IMR-90 (cell line): ENCODE measurements at regions not wholly inside any gene's neighbourhood (a gene's known extent, or its start where the extent isn't known, plus 50 kb on each side); places are given as distances from the start of the nearest gene placed in this dataset.

Source experiments
- ATAC-seq: fragments of 200-7000 bp; cut with Tn5 transposase; 2 replicates; pipeline ENCODE4 v1.9.1; 2020; ENCODE audit warnings: low read depth, mild to moderate bottlenecking, moderate library complexity
- BruUV-seq: library from RNA; stranded (reverse); fragments of 400-500 nt; replicated peaks from 2 replicates; lab custom pipeline; 2021; lab: Mats Ljungman, UMichigan
- CTCF ChIA-PET: fragments of 300-600 bp; formaldehyde crosslinking; extraction: SDS; loops from one replicate; lab custom pipeline; 2021; ENCODE audit warnings: antibody characterized with exemption; lab: Yijun Ruan, JAX
- POLR2A ChIA-PET: fragments of 300-600 bp; sonication (Branson Sonifier 250); formaldehyde crosslinking; loops from one replicate; lab custom pipeline; 2022; ENCODE audit warnings: antibody characterized with exemption; ENCODE audit not compliant: unreplicated experiment; lab: Charles Lee
- DNase-seq: peaks from one replicate; pipeline ENCODE4 v3.0.0; 2013
- H2AFZ ChIP-seq: replicated peaks from 2 replicates; pipeline ENCODE3; 2013; ENCODE audit warnings: low read length, mild to moderate bottlenecking; ENCODE audit not compliant: poor library complexity
- H2AK5ac ChIP-seq: 2 replicates; pipeline ENCODE4 v1.6.1; 2013; ENCODE audit warnings: low read depth, low read length, inconsistent platforms
- H2AK9ac ChIP-seq: replicated peaks from 2 replicates; pipeline ENCODE3; 2013; ENCODE audit warnings: mild to moderate bottlenecking, low read depth, low read length, moderate library complexity; ENCODE audit not compliant: poor library complexity
- H2BK120ac ChIP-seq: 2 replicates; pipeline ENCODE4 v1.6.1; 2013; ENCODE audit warnings: low read depth, low read length, inconsistent platforms
- H2BK15ac ChIP-seq: 3 replicates; pipeline ENCODE4 v1.6.1; 2013; ENCODE audit warnings: low read depth, low read length, inconsistent platforms
- H2BK20ac ChIP-seq: 2 replicates; pipeline ENCODE4 v1.6.1; 2013; ENCODE audit warnings: low read depth, mild to moderate bottlenecking, inconsistent platforms, low read length, moderate library complexity
- H2BK5ac ChIP-seq: 2 replicates; pipeline ENCODE4 v1.6.1; 2013; ENCODE audit warnings: mild to moderate bottlenecking, low read depth, low read length, inconsistent platforms; ENCODE audit not compliant: poor library complexity, severe bottlenecking
- H3K14ac ChIP-seq: replicated peaks from 2 replicates; pipeline ENCODE4 v1.6.1; 2013; ENCODE audit warnings: low read depth, low read length, inconsistent platforms
- H3K18ac ChIP-seq: 2 replicates; pipeline ENCODE4 v1.6.1; 2013; ENCODE audit warnings: low read depth, low read length, control low read depth
- H3K23ac ChIP-seq: 2 replicates; pipeline ENCODE4 v1.6.1; 2013; ENCODE audit warnings: low read depth, low read length, inconsistent platforms
- H3K27ac ChIP-seq: 2 replicates; pipeline ENCODE4 v1.5.1; 2013; ENCODE audit warnings: mild to moderate bottlenecking, control low read depth, low read length; ENCODE audit not compliant: insufficient read depth
- H3K27me3 ChIP-seq: 2 replicates; pipeline ENCODE4 v1.6.1; 2013; ENCODE audit warnings: low read length; ENCODE audit not compliant: control insufficient read depth, insufficient read depth
- H3K36me3 ChIP-seq: 2 replicates; pipeline ENCODE4 v1.6.1; 2013; ENCODE audit warnings: low read length, mixed read lengths; ENCODE audit not compliant: control insufficient read depth, insufficient read depth
- H3K4ac ChIP-seq: 2 replicates; pipeline ENCODE4 v1.6.1; 2013; ENCODE audit warnings: low read depth, low read length, inconsistent platforms
- H3K4me1 ChIP-seq: 2 replicates; pipeline ENCODE4 v1.6.1; 2013; ENCODE audit warnings: low read length, mixed read lengths; ENCODE audit not compliant: control insufficient read depth, insufficient read depth
- H3K4me2 ChIP-seq: 2 replicates; pipeline ENCODE4 v1.6.1; 2013; ENCODE audit warnings: low read depth, mild to moderate bottlenecking, control low read depth, low read length, moderate library complexity
- H3K4me3 ChIP-seq: 2 replicates; pipeline ENCODE4 v1.5.1; 2013; ENCODE audit warnings: low read depth, mild to moderate bottlenecking, control low read depth, low read length, moderate library complexity; ENCODE audit not compliant: insufficient read depth
- H3K56ac ChIP-seq: 2 replicates; pipeline ENCODE4 v1.6.1; 2013; ENCODE audit warnings: low read length, inconsistent platforms; ENCODE audit not compliant: insufficient read depth; ENCODE audit errors: extremely low read depth
- H3K79me1 ChIP-seq, 2 experiments: 2 replicates each; pipeline ENCODE4 v1.6.1; 2013; ENCODE audit warnings: low read length in 2 of 2, inconsistent platforms in 1 of 2, low read depth in 1 of 2
- H3K9ac ChIP-seq: 2 replicates; pipeline ENCODE4 v1.6.1; 2013; ENCODE audit warnings: low read depth, low read length, control low read depth
- H3K9me1 ChIP-seq: 2 replicates; pipeline ENCODE4 v1.6.1; 2013; ENCODE audit warnings: low read length, inconsistent platforms; ENCODE audit not compliant: insufficient read depth
- H3K9me3 ChIP-seq: 2 replicates; pipeline ENCODE4 v1.6.1; 2013; ENCODE audit warnings: low read length; ENCODE audit not compliant: control insufficient read depth, insufficient read depth
- H4K20me1 ChIP-seq: 2 replicates; pipeline ENCODE4 v1.6.1; 2013; ENCODE audit warnings: low read length, inconsistent platforms; ENCODE audit not compliant: insufficient read depth
- H4K5ac ChIP-seq: 2 replicates; pipeline ENCODE4 v1.6.1; 2013; ENCODE audit warnings: mild to moderate bottlenecking, low read depth, low read length, control low read depth
- H4K8ac ChIP-seq, 2 experiments: 2 replicates each; pipeline ENCODE4 v1.6.1; 2013; ENCODE audit warnings: low read depth in 2 of 2, low read length in 2 of 2, control low read depth in 1 of 2, inconsistent platforms in 1 of 2
- H4K91ac ChIP-seq: 2 replicates; pipeline ENCODE4 v1.6.1; 2013; ENCODE audit warnings: low read depth, low read length, inconsistent platforms; ENCODE audit not compliant: insufficient read depth
- BHLHE40 ChIP-seq: fragments of 150-350 bp; IDR thresholded peaks from 2 replicates; pipeline ENCODE4 v1.6.1; 2016; ENCODE audit warnings: mild to moderate bottlenecking, low read depth, low read length
- CEBPB ChIP-seq: IDR thresholded peaks from 2 replicates; pipeline ENCODE4 v1.6.1; 2012; ENCODE audit warnings: low read depth, low read length, improper control_type of control experiment
- CHD1 ChIP-seq: IDR thresholded peaks from 2 replicates; pipeline ENCODE4 v1.6.1; 2012; ENCODE audit warnings: low read depth, low read length, improper control_type of control experiment
- FOS ChIP-seq: fragments of 150-350 bp; IDR thresholded peaks from 2 replicates; pipeline ENCODE4 v1.6.1; 2016; ENCODE audit warnings: low read depth, low read length
- MAFK ChIP-seq: IDR thresholded peaks from 2 replicates; pipeline ENCODE4 v1.6.1; 2012; ENCODE audit warnings: low read depth, low read length, improper control_type of control experiment
- MAZ ChIP-seq: IDR thresholded peaks from 2 replicates; pipeline ENCODE4 v1.6.1; 2012; ENCODE audit warnings: low read depth, mild to moderate bottlenecking, low read length, improper control_type of control experiment, moderate library complexity, borderline replicate concordance
- MXI1 ChIP-seq: IDR thresholded peaks from 2 replicates; pipeline ENCODE4 v1.6.1; 2012; ENCODE audit warnings: low read depth, mild to moderate bottlenecking, low read length, moderate library complexity, borderline replicate concordance
- NFE2L2 ChIP-seq: fragments of 150-350 bp; IDR thresholded peaks from 2 replicates; pipeline ENCODE4 v1.6.1; 2016; ENCODE audit warnings: low read depth, mild to moderate bottlenecking, low read length
- POLR2A ChIP-seq: IDR thresholded peaks from 2 replicates; pipeline ENCODE4 v1.6.1; 2012; ENCODE audit warnings: mild to moderate bottlenecking, low read depth, low read length
- RAD21 ChIP-seq: IDR thresholded peaks from 2 replicates; pipeline ENCODE4 v1.6.1; 2012; ENCODE audit warnings: low read length, improper control_type of control experiment
- RCOR1 ChIP-seq: IDR thresholded peaks from 2 replicates; pipeline ENCODE4 v1.6.1; 2012; ENCODE audit warnings: mild to moderate bottlenecking, low read length, improper control_type of control experiment; ENCODE audit not compliant: insufficient replicate concordance
- RFX5 ChIP-seq: IDR thresholded peaks from 2 replicates; pipeline ENCODE4 v1.8.0; 2012; ENCODE audit warnings: low read depth, mild to moderate bottlenecking, low read length, moderate library complexity
- SMC3 ChIP-seq: fragments of 150-350 bp; IDR thresholded peaks from 2 replicates; pipeline ENCODE4 v1.6.1; 2016; ENCODE audit warnings: low read depth, mild to moderate bottlenecking, antibody characterized with exemption, low read length, moderate library complexity
- USF2 ChIP-seq: fragments of 150-350 bp; IDR thresholded peaks from 2 replicates; pipeline ENCODE4 v1.6.1; 2017; ENCODE audit warnings: mild to moderate bottlenecking, antibody characterized with exemption, low read length, low read depth
- WGBS, 2 experiments: methylation state at CpG; one replicate each; pipeline versions ENCODE4 v1.1.5 to v1.1.7; 2013; ENCODE audit warnings: missing lambda C conversion rate in 2 of 2; ENCODE audit not compliant: insufficient read length in 1 of 2; ENCODE audit errors: extremely low coverage in 2 of 2; 5-methylcytosine and 5-hydroxymethylcytosine counted together
- dilution Hi-C: fragments of 300-500 bp; cut with HindIII; formaldehyde crosslinking; loops from one replicate; pipeline ENCODE4 v1.14.3; 2018; ENCODE audit warnings: low sequenced_read_pairs; ENCODE audit not compliant: unreplicated experiment
- in situ Hi-C: fragments of 300-500 bp; cut with MboI; formaldehyde crosslinking; loops from 3 replicates; pipeline ENCODE4 v1.14.3; 2019; ENCODE audit warnings: low sequenced_read_pairs, inconsistent platforms, mixed read lengths
- intact Hi-C: fragments of 100-400 bp; cut with micrococcal nuclease; formaldehyde crosslinking; loops from 2 replicates; pipeline ENCODE4 v1.10.0; 2022
- TF ChIP-seq, protein P1 (sequence below): fragments of 150-350 bp; IDR thresholded peaks from 2 replicates; pipeline ENCODE4 v1.6.1; 2016; ENCODE audit warnings: low read depth, mild to moderate bottlenecking, low read length, moderate library complexity, borderline replicate concordance
- TF ChIP-seq, protein P2 (sequence below): conservative IDR thresholded peaks from 2 replicates; pipeline ENCODE4 v1.5.1; 2012; ENCODE audit warnings: mild to moderate bottlenecking, low read depth, low read length, improper control_type of control experiment

DNA sequence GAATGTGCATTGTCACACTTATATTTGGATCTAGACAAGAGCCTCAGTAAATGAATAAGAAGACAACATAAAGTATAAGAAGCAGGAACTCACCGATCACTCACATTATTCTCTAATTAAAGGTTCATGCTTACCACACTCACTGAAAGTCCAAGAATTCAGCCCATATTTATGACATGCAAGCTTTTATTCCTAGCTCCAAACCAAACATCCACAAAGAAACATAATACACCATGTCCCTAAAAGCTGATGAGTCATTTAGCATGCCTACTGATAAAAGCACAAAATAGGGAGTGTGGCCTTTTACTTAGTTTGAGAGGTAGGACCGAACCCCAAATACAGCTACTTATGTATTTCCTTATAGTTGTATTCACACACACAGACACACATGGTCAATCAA is 1094.6 kb upstream of the CDH2 start:
- Histone ChIP-seq H2AK9ac (no peak overlapping the region), H3K9ac (no peak overlapping the region), H4K91ac (no peak overlapping the region), H3K23ac (no peak overlapping the region), H4K20me1 (no peaks in the 10 kb centered on the region), H3K9me3 (no peaks in the 10 kb centered on the region), H3K27me3 (no peaks in the 10 kb centered on the region), H2BK5ac (no peak overlapping the region), H2AFZ (no peak overlapping the region), H2AK5ac (no peak overlapping the region), H2BK120ac (no peak overlapping the region), H3K18ac (no peak overlapping the region), H3K14ac (no peak overlapping the region), H2BK20ac (peak overlapping the region; percentile 24; the same call in 1 of the 2 replicates), H3K56ac (peak overlapping the region; percentile 59; the same call in 1 of the 2 replicates), H2BK15ac (no peak overlapping the region), H4K8ac (no peak overlapping the region), H3K4me1 (no peaks in the 10 kb centered on the region), H3K27ac (no peak overlapping the region), H3K36me3 (no peaks in the 10 kb centered on the region), H3K4ac (no peak overlapping the region), H4K5ac (no peak overlapping the region), H3K9me1 (peaks cover 2% of the 10 kb centered on the region; the same call in 1 of the 2 replicates), H3K79me1 (no peaks in the 10 kb centered on the region), H3K4me2 (no peak overlapping the region), H3K4me3 (no peak overlapping the region)
- ATAC-seq (peak; percentile 63), DNase-seq (peak; percentile 43)
- intact Hi-C loops: no loop called here
- ChIA-PET POLR2A (no interaction called here), CTCF (no interaction called here)
- no TSS peak for BruUV-seq
- no CpG with 5 or more reads among the region's 2 CpGs for WGBS, 2 experiments
- in situ Hi-C loops: no loop called here
- TF ChIP-seq NFE2L2 (no peak), RAD21 (no peak), MXI1 (no peak), MAZ (no peak), CEBPB (no peak), USF2 (no peak), RFX5 (no peak), CHD1 (no peak), MAFK (no peak), BHLHE40 (no peak), POLR2A (no peak), FOS (no peak; the same call in 1 of the 2 replicates), SMC3 (no peak), RCOR1 (no peak)
- TF ChIP-seq, protein P1, sequence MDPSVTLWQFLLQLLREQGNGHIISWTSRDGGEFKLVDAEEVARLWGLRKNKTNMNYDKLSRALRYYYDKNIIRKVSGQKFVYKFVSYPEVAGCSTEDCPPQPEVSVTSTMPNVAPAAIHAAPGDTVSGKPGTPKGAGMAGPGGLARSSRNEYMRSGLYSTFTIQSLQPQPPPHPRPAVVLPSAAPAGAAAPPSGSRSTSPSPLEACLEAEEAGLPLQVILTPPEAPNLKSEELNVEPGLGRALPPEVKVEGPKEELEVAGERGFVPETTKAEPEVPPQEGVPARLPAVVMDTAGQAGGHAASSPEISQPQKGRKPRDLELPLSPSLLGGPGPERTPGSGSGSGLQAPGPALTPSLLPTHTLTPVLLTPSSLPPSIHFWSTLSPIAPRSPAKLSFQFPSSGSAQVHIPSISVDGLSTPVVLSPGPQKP: no peak
- TF ChIP-seq, protein P2, sequence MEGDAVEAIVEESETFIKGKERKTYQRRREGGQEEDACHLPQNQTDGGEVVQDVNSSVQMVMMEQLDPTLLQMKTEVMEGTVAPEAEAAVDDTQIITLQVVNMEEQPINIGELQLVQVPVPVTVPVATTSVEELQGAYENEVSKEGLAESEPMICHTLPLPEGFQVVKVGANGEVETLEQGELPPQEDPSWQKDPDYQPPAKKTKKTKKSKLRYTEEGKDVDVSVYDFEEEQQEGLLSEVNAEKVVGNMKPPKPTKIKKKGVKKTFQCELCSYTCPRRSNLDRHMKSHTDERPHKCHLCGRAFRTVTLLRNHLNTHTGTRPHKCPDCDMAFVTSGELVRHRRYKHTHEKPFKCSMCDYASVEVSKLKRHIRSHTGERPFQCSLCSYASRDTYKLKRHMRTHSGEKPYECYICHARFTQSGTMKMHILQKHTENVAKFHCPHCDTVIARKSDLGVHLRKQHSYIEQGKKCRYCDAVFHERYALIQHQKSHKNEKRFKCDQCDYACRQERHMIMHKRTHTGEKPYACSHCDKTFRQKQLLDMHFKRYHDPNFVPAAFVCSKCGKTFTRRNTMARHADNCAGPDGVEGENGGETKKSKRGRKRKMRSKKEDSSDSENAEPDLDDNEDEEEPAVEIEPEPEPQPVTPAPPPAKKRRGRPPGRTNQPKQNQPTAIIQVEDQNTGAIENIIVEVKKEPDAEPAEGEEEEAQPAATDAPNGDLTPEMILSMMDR: no peak
- dilution Hi-C loops: no loop called here
